ENCODE measurements at regions not wholly inside any gene's neighbourhood (a gene's known extent, or its start where the extent isn't known, plus 50 kb on each side); places are given as distances from the start of the nearest gene placed in this dataset.

DNA sequence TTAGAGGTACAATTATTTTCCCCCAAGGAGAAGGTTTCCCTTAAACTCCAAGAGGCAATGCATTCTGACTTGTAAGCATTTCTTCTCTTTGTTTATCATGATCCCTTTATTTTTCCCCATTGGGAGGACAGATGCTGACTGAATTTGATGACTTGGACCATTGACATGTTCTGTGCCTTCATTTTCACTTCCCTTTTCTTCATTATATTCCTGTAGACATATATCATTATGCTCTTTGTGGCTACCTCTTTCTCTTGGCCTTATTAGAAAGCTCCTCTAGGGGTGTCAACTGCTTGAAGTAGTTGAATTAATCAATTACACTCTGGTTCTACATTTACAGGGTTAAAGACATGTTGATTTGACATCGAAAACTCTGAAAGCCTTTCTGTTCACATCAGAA lies 330.0 kb upstream of the DCC start:
- H3K4me2 ChIP-seq = no peak overlapping the region
- no peak for DNase-seq
- H4K20me1 ChIP-seq (ENCODE audit: insufficient read depth) = no peaks in the 10 kb centered on the region
- H3K27me3 ChIP-seq (ENCODE audit: insufficient read depth) = no peaks in the 10 kb centered on the region
- H3F3A ChIP-seq (replicated peaks; ENCODE audit: insufficient read depth) = no peaks in the 10 kb centered on the region
- TF ChIP-seq, protein P1, sequence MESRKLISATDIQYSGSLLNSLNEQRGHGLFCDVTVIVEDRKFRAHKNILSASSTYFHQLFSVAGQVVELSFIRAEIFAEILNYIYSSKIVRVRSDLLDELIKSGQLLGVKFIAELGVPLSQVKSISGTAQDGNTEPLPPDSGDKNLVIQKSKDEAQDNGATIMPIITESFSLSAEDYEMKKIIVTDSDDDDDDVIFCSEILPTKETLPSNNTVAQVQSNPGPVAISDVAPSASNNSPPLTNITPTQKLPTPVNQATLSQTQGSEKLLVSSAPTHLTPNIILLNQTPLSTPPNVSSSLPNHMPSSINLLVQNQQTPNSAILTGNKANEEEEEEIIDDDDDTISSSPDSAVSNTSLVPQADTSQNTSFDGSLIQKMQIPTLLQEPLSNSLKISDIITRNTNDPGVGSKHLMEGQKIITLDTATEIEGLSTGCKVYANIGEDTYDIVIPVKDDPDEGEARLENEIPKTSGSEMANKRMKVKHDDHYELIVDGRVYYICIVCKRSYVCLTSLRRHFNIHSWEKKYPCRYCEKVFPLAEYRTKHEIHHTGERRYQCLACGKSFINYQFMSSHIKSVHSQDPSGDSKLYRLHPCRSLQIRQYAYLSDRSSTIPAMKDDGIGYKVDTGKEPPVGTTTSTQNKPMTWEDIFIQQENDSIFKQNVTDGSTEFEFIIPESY (IDR thresholded peaks at IDR 0.05; ENCODE audit: borderline replicate concordance, low read depth) = no peak
- no peak for TF ChIP-seq RCOR1 (IDR thresholded peaks at IDR 0.05; ENCODE audit: low read length)
- H3K9me3 ChIP-seq = no peaks in the 10 kb centered on the region
- ChIA-PET CTCF (no interaction called here), POLR2A (no interaction called here)
- no peak overlapping the region for H2AFZ ChIP-seq (ENCODE audit: low read depth)
- H3K4me1 ChIP-seq (ENCODE audit: control insufficient read depth in 1 of 2, insufficient read depth in 2 of 2, low read depth in 1 of 2, low read length in 1 of 2) = no peaks in the 10 kb centered on the region
- H3K27ac ChIP-seq (ENCODE audit: low read depth in 2 of 2, low read length in 1 of 2) = no peak overlapping the region
- no peak overlapping the region for H3K9ac ChIP-seq
- H3K79me2 ChIP-seq (ENCODE audit: insufficient read depth) = no peaks in the 10 kb centered on the region
- 30% methylated on average over 1 of the region's 1 CpG for WGBS (ENCODE audit: low lambda C conversion rate)
- no peaks in the 10 kb centered on the region for H3K9me2 ChIP-seq
- H3K36me3 ChIP-seq (replicated peaks in 1 of 2; ENCODE audit: control insufficient read depth in 1 of 2, insufficient read depth in 2 of 2, low read length in 1 of 2) = no peaks in the 10 kb centered on the region
- H3K4me3 ChIP-seq (ENCODE audit: low read depth in 2 of 2, low read length in 1 of 2) = no peak overlapping the region

DNA sequence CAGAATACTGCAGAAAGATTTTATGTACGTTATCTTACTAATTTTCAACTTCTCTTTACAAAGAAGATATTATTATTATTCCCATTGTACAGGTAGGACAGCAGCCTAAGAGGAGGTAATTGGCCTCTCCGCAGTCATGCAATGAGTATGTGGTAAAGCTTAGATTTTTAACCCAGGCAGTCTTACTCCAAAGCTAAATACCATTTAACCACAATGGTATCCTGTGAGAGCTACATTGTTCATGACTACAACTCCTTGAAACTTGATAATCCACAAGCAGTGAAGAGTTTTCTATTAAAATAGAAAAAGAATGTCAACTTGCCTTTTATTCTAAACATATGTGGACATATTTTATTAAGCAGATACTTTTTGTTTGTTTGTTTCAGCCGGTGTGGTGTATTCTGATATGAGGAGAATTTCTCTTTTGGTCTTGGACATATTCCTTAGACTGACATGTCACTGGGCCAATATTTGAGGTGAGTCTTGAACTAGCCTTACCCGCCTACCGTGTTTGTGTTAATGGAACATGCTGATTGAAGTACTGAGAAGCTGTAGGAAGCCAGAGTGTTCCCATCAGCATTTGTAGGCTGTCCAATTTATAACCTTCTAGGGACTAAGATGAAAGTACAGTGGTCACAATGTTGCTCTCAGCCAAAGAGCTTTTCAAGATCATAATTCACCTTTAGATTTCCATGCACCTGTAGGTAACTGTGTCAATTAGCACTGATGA lies 293.9 kb upstream of the DCC start:
- Histone ChIP-seq H3K79me2 (ENCODE audit: insufficient read depth) (no peaks in the 10 kb centered on the region), H3F3A (replicated peaks; ENCODE audit: insufficient read depth) (no peaks in the 10 kb centered on the region), H3K27me3 (ENCODE audit: insufficient read depth) (no peaks in the 10 kb centered on the region), H3K4me3 (ENCODE audit: low read depth in 2 of 2, low read length in 1 of 2) (no peak overlapping the region), H3K9me2 (no peaks in the 10 kb centered on the region), H3K9me3 (no peaks in the 10 kb centered on the region), H4K20me1 (ENCODE audit: insufficient read depth) (no peaks in the 10 kb centered on the region), H3K4me1 (ENCODE audit: control insufficient read depth in 1 of 2, insufficient read depth in 2 of 2, low read depth in 1 of 2, low read length in 1 of 2) (no peaks in the 10 kb centered on the region), H3K36me3 (replicated peaks in 1 of 2; ENCODE audit: control insufficient read depth in 1 of 2, insufficient read depth in 2 of 2, low read length in 1 of 2) (no peaks in the 10 kb centered on the region), H3K9ac (no peak overlapping the region), H3K4me2 (no peak overlapping the region), H3K27ac (ENCODE audit: low read depth in 2 of 2, low read length in 1 of 2) (no peak overlapping the region), H2AFZ (ENCODE audit: low read depth) (no peak overlapping the region)
- ChIA-PET POLR2A (no interaction called here), CTCF (interaction anchor here (1.0 kb wide), 1 partner anchor 18 kb away, joined by 3 read pairs; no protein-coding TSS in a partner anchor)
- 50% methylated on average over 5 of the region's 5 CpGs for WGBS (ENCODE audit: low lambda C conversion rate)
- no peak for TF ChIP-seq CHD2 (IDR thresholded peaks at IDR 0.05; ENCODE audit: low read length, partially characterized antibody)
- DNase-seq = no peak

- Histone ChIP-seq H3K27ac (ENCODE audit: low read depth in 2 of 2, low read length in 1 of 2) (no peak overlapping the region), H3K79me2 (ENCODE audit: insufficient read depth) (no peaks in the 10 kb centered on the region), H3K4me3 (ENCODE audit: low read depth in 2 of 2, low read length in 1 of 2) (no peak overlapping the region), H4K20me1 (ENCODE audit: insufficient read depth) (no peaks in the 10 kb centered on the region), H3K9me2 (no peaks in the 10 kb centered on the region), H3F3A (replicated peaks; ENCODE audit: insufficient read depth) (no peaks in the 10 kb centered on the region), H3K4me2 (no peak overlapping the region), H3K9ac (no peak overlapping the region), H3K9me3 (no peaks in the 10 kb centered on the region), H2AFZ (ENCODE audit: low read depth) (no peak overlapping the region), H3K4me1 (ENCODE audit: control insufficient read depth in 1 of 2, insufficient read depth in 2 of 2, low read depth in 1 of 2, low read length in 1 of 2) (no peaks in the 10 kb centered on the region), H3K36me3 (replicated peaks in 1 of 2; ENCODE audit: control insufficient read depth in 1 of 2, insufficient read depth in 2 of 2, low read length in 1 of 2) (no peaks in the 10 kb centered on the region), H3K27me3 (ENCODE audit: insufficient read depth) (no peaks in the 10 kb centered on the region)
- ChIA-PET CTCF (interaction anchor here (1.0 kb wide), 1 partner anchor 17 kb away, joined by 3 read pairs; no protein-coding TSS in a partner anchor), POLR2A (no interaction called here)
- no peak for TF ChIP-seq JUND (IDR thresholded peaks at IDR 0.05)
- TF ChIP-seq, protein P1 (IDR thresholded peaks at IDR 0.05; ENCODE audit: borderline replicate concordance, low read depth) = no peak
- no peak for DNase-seq
- WGBS (ENCODE audit: low lambda C conversion rate) = 49% methylated on average over 4 of the region's 4 CpGs
Observed at GRCh38 chr18:52046842-52047241, 293.2 kb upstream of the DCC start.

Measured in SK-N-SH (cell line).